Keratinocyte (primary cell): ENCODE measurements at regions not wholly inside any gene's neighbourhood (a gene's known extent, or its start where the extent isn't known, plus 50 kb on each side); places are given as distances from the start of the nearest gene placed in this dataset.

Source experiments
- CTCF ChIP-seq, 3 experiments: IDR thresholded peaks in 1 of 3; conservative IDR thresholded peaks in 1 of 3; optimal IDR thresholded peaks in 1 of 3; 2 replicates in 2 of 3; 3 replicates in 1 of 3; pipeline versions ENCODE3 to v1.5.1; 2011; ENCODE audit warnings: low read length in 3 of 3, mild to moderate bottlenecking in 3 of 3, moderate library complexity in 2 of 3, control low read depth in 1 of 3, inconsistent platforms in 1 of 3; ENCODE audit not compliant: insufficient read depth in 2 of 3; ENCODE audit errors: extremely low read depth in 1 of 3
- EZH2 ChIP-seq: IDR thresholded peaks from one replicate; pipeline ENCODE4 v1.6.1; 2012; ENCODE audit warnings: inconsistent platforms, mild to moderate bottlenecking, low read length, moderate library complexity

DNA sequence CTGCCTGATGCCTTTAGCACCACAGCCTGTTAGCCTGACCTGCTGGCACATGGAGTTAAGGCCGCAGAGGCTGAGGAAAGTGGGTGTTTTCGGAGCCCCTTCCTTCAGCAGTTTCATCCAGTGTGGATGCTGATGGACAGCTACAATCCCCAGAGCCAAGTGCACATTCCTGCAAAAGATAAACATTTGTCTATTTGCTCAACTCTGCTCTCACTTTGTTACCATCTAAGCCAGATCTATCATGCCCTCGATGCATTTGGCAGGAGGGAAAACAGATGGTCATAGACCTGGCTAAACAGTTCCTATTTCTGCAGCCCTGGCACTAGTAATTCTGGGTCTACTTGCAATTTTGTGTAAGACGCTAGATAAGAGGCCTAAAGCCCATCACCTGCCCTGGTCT, 312.9 kb upstream of the RASGRP1 start:
- TF ChIP-seq CTCF (optimal IDR thresholded peaks at IDR 0.05 in 1 of 3, IDR thresholded peaks at IDR 0.05 in 1 of 3, conservative IDR thresholded peaks at IDR 0.05 in 1 of 3; ENCODE audit: extremely low read depth in 1 of 3, insufficient read depth in 2 of 3, low read length in 3 of 3) (no peak), EZH2 (no peak)
